ENCODE measurements at regions not wholly inside any gene's neighbourhood (a gene's known extent, or its start where the extent isn't known, plus 50 kb on each side); places are given as distances from the start of the nearest gene placed in this dataset.

- no peak for TF ChIP-seq POLR2A (IDR thresholded peaks at IDR 0.05)
- no peak for TF ChIP-seq CTCF (IDR thresholded peaks at IDR 0.05)
- no peak for DNase-seq
- no peak overlapping the region for H3K4me3 ChIP-seq
- H3K4me1 ChIP-seq, result no peaks in the 10 kb centered on the region
- no peaks in the 10 kb centered on the region for H3K27me3 ChIP-seq
- H3K36me3 ChIP-seq, result no peaks in the 10 kb centered on the region
- intact Hi-C loops (cut with DNase I; ENCODE audit: low total_unique reads), result no loop called here
- no peaks in the 10 kb centered on the region for H3K9me3 ChIP-seq
- H3K27ac ChIP-seq, result no peak overlapping the region
These were observed 135.3 kb downstream of the NDUFA12 start for GRCh38 chr12:94868161-94868560.

DNA sequence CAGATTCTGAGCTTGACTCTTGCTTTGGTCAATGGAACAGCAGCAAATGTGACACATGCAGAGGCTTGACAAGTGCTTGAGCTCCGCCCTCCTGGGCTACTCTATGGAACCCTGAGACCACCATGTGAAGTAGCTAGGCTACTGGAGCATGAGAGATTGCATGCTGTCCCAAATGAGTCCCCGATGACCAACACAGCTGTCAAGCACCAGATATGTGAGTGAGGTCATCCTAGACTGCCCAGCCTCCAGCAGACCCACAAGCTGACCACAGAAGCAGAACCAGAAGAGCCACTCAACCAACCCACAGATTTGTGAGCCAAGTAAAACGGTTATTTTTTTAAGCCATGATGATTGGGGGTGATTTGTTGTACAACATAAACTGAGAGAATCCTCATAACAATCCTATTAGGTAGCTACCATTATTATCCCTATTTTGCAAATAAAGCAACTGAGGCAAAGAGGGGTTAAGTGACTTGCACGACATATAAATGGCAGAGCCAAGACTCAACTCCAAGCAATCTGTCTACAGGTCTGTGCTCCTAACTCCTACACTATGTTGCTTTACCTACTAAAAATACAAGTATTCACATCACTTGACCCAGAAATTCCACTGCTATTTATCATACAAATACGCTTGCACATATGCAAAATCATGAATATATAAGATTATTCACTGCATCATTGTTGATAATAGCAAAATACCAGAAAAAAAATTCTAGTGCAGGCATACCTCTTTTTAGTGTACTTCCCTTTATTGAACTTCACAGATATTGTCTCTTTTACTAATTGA is 136.2 kb downstream of the NDUFA12 start:
- H3K4me1 ChIP-seq, result no peaks in the 10 kb centered on the region
- no peak overlapping the region for H3K27ac ChIP-seq
- TF ChIP-seq POLR2A (IDR thresholded peaks at IDR 0.05) (no peak), CTCF (IDR thresholded peaks at IDR 0.05) (no peak)
- H3K36me3 ChIP-seq, result no peaks in the 10 kb centered on the region
- DNase-seq, result no peak
- H3K27me3 ChIP-seq, result no peaks in the 10 kb centered on the region
- H3K4me3 ChIP-seq, result no peak overlapping the region
- H3K9me3 ChIP-seq, result no peaks in the 10 kb centered on the region
- intact Hi-C loops (cut with DNase I; ENCODE audit: low total_unique reads), result no loop called here

- Histone ChIP-seq H3K4me3 (no peak overlapping the region), H3K36me3 (no peaks in the 10 kb centered on the region), H3K27ac (no peak overlapping the region), H3K4me1 (no peaks in the 10 kb centered on the region), H3K9me3 (no peaks in the 10 kb centered on the region), H3K27me3 (no peaks in the 10 kb centered on the region)
- no peak for TF ChIP-seq CTCF (IDR thresholded peaks at IDR 0.05)
- no peak for TF ChIP-seq POLR2A (IDR thresholded peaks at IDR 0.05)
- intact Hi-C loops (cut with DNase I; ENCODE audit: low total_unique reads), result no loop called here
- DNase-seq, result no peak
These were observed 138.5 kb downstream of the NDUFA12 start for GRCh38 chr12:94864987-94865386.

DNA sequence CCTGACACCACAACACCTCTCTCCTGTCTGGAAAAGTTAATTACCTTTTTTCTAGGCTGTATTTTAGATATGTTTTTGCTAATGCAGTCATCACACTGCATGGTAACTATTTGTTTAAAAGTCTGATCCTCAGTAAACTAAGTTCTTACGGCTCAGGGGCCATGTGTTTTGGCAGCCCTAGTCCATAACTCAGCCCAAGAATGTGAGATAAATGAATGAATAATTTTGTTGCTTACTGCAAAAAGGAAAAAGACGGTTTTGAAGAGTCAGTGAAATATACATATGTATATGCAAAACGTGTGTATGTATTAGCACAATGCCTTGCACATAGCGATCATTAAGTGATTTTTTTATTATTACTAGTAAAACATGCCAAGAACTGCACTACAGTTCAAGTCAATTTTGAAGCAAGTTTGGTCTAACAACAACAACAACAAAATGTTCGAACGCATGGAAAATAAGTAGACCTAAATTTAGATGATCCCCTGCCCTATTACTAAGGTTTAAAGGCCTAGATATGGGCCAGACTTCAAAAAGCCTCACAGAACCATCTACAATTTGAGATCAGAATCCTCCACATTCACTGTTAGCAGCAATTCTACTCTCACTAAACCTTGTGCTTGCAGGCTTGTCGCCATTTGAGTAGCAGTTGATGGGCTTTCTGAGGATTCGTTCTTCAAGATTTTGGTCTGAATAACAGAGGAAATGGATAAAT is 140.0 kb downstream of the NDUFA12 start:
- DNase-seq, result no peak
- no peaks in the 10 kb centered on the region for H3K4me1 ChIP-seq
- H3K27ac ChIP-seq, result no peak overlapping the region
- intact Hi-C loops (cut with DNase I; ENCODE audit: low total_unique reads), result no loop called here
- H3K27me3 ChIP-seq, result no peaks in the 10 kb centered on the region
- H3K9me3 ChIP-seq, result no peaks in the 10 kb centered on the region
- no peaks in the 10 kb centered on the region for H3K36me3 ChIP-seq
- TF ChIP-seq CTCF (IDR thresholded peaks at IDR 0.05) (no peak), POLR2A (IDR thresholded peaks at IDR 0.05) (no peak)
- H3K4me3 ChIP-seq, result no peak overlapping the region

DNA sequence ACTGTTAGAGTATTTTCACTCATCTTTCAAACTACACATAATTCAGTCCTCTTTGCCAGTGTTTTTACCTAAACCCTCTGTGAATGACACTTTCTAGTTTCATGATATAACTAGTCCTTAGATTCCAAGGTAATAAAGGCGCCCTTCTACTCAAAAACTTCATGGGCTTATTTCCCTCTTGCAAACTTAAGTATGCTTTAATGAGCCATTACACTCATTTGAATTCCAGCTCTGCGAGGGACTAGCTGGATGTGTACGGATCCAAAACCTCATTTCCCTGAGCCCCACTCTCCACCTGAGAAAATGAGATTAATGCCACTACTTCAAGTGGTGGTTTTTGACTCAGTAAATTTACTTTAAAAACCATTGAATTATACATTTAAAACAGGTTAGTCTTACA is 141.1 kb downstream of the NDUFA12 start:
- TF ChIP-seq CTCF (IDR thresholded peaks at IDR 0.05) (no peak), POLR2A (IDR thresholded peaks at IDR 0.05) (no peak)
- Histone ChIP-seq H3K36me3 (no peaks in the 10 kb centered on the region), H3K4me3 (no peak overlapping the region), H3K27ac (no peak overlapping the region), H3K9me3 (no peaks in the 10 kb centered on the region), H3K27me3 (no peaks in the 10 kb centered on the region), H3K4me1 (no peaks in the 10 kb centered on the region)
- DNase-seq, result no peak
- intact Hi-C loops (cut with DNase I; ENCODE audit: low total_unique reads), result no loop called here
